ENCODE measurements at regions not wholly inside any gene's neighbourhood (a gene's known extent, or its start where the extent isn't known, plus 50 kb on each side); places are given as distances from the start of the nearest gene placed in this dataset.

- TF ChIP-seq POLR2A (IDR thresholded peaks at IDR 0.05; ENCODE audit: low read depth, low read length) (no peak), POLR2AphosphoS5 (IDR thresholded peaks at IDR 0.05; ENCODE audit: low read depth, low read length) (no peak)
Observed at GRCh38 chr14:106216679-106217078, 690.3 kb downstream of the TMEM121 start.
